ENCODE measurements at regions not wholly inside any gene's neighbourhood (a gene's known extent, or its start where the extent isn't known, plus 50 kb on each side); places are given as distances from the start of the nearest gene placed in this dataset.
"Not testable (repeated sequence)": the region's sequence is repeated elsewhere in the genome, so short reads cannot be mapped to it uniquely, and the experiment has no call there.

DNA sequence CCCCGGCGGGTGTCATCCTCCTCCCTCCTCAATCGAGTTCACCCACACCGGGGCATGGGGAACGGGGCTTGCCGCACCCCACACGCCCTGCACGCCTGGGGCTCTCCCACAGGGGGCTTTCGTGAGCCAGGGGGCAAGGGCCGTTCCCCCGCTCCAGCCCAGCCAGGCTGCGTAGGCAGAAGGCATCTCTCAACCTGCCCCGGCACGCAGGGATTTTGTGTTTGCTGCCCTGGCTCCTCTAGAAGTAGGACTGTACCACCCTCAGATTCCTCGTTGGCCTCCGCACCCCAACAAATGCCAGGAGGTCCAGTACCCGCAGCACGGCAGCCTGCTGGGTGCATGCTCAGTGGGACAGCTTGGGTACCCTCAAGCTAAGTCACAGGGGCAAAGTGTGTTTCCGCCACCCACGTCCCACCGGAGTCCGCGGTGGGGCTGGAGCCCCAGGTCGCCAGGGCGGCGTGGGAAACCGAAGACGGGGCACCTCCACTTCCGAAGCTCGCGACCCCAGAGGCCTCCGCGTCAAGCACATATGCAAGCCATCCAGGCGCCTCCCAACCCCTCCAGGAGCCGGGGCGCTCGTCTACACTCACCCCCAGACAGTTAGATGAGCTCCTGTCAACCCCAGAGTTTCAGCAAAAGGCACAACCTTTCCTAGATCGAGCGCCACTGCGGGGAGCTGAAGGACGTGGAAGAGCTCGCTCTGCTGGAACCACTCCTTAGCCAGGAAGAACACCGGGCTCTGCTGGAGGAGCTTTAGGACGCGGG, 1495.7 kb upstream of the DEFB115 start:
- H3K79me2 ChIP-seq (ENCODE audit: control insufficient read depth, insufficient read depth, low read length); H3K9ac ChIP-seq (replicated peaks; ENCODE audit: extremely low read depth, insufficient read depth, low read length); dilution Hi-C loops (cut with MboI; ENCODE audit: extremely low pct_ligation_motif_present, low sequenced_read_pairs); H3K27ac ChIP-seq (ENCODE audit: insufficient read depth, low read depth, low read length); BruUV-seq (replicated peaks); H3K4me2 ChIP-seq (ENCODE audit: insufficient read depth, low read length); FAIRE-seq; H3K9me1 ChIP-seq (replicated peaks; ENCODE audit: control insufficient read depth, extremely low read depth, insufficient read depth, low read length); H2AFZ ChIP-seq (ENCODE audit: low read depth, low read length); H3K4me3 ChIP-seq (replicated peaks in 1 of 3; ENCODE audit: insufficient read depth in 1 of 3, low read depth in 1 of 3, low read length in 3 of 3); H3K27me3 ChIP-seq (ENCODE audit: control insufficient read depth in 2 of 2, insufficient read depth in 2 of 2, low read length in 2 of 2); H3K4me1 ChIP-seq (ENCODE audit: control insufficient read depth, extremely low read depth, insufficient read depth, low read length); H3K36me3 ChIP-seq (ENCODE audit: control insufficient read depth in 2 of 2, extremely low read depth in 1 of 2, insufficient read depth in 2 of 2, low read length in 2 of 2); POLR2A ChIA-PET; H4K20me1 ChIP-seq (replicated peaks; ENCODE audit: control insufficient read depth, extremely low read depth, insufficient read depth, low read length); intact Hi-C loops (cut with micrococcal nuclease); DNase-seq (ENCODE audit: low read depth, low spot score); CTCF ChIA-PET; H3K9me3 ChIP-seq (replicated peaks; ENCODE audit: control insufficient read depth, insufficient read depth, low read length): not testable (repeated sequence)

DNA sequence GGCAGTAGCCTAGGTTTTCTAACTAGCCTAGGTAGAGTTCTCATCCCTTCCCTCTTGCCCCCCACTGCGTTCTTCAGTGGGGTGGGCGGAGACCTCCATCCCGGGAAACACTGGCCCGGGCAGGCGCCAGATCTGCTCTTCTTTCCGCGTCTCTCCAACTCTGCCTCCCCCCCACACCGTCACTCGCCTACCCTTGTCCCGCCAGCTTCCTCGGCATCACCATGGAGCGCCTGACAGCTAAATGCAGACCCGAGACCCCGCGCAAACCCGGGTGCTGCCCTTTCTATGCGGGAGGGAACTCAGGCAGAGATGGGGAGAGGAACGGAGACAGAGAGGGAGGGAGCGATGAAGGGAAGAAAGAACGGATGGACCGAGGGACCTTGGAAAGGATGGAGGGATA, 1494.8 kb upstream of the DEFB115 start:
- Histone ChIP-seq H2AFZ (ENCODE audit: low read depth, low read length) (no peak overlapping the region), H3K9ac (replicated peaks; ENCODE audit: extremely low read depth, insufficient read depth, low read length) (no peak overlapping the region), H3K27me3 (ENCODE audit: control insufficient read depth in 2 of 2, insufficient read depth in 2 of 2, low read length in 2 of 2) (no peaks in the 10 kb centered on the region), H3K9me3 (replicated peaks; ENCODE audit: control insufficient read depth, insufficient read depth, low read length) (peaks cover 2% of the 10 kb centered on the region), H3K9me1 (replicated peaks; ENCODE audit: control insufficient read depth, extremely low read depth, insufficient read depth, low read length) (no peaks in the 10 kb centered on the region), H3K27ac (ENCODE audit: insufficient read depth, low read depth, low read length) (no peak overlapping the region), H3K79me2 (ENCODE audit: control insufficient read depth, insufficient read depth, low read length) (no peaks in the 10 kb centered on the region), H4K20me1 (replicated peaks; ENCODE audit: control insufficient read depth, extremely low read depth, insufficient read depth, low read length) (no peaks in the 10 kb centered on the region), H3K4me3 (replicated peaks in 1 of 3; ENCODE audit: insufficient read depth in 1 of 3, low read depth in 1 of 3, low read length in 3 of 3) (no peak overlapping the region), H3K36me3 (ENCODE audit: control insufficient read depth in 2 of 2, extremely low read depth in 1 of 2, insufficient read depth in 2 of 2, low read length in 2 of 2) (no peaks in the 10 kb centered on the region), H3K4me1 (ENCODE audit: control insufficient read depth, extremely low read depth, insufficient read depth, low read length) (no peaks in the 10 kb centered on the region), H3K4me2 (ENCODE audit: insufficient read depth, low read length) (no peak overlapping the region)
- ChIA-PET CTCF (no interaction called here), POLR2A (no interaction called here)
- DNase-seq (ENCODE audit: low read depth, low spot score) (no peak), FAIRE-seq (no peak)
- dilution Hi-C loops (cut with MboI; ENCODE audit: extremely low pct_ligation_motif_present, low sequenced_read_pairs): no loop called here
- TF ChIP-seq, protein P1, sequence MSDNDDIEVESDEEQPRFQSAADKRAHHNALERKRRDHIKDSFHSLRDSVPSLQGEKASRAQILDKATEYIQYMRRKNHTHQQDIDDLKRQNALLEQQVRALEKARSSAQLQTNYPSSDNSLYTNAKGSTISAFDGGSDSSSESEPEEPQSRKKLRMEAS (IDR thresholded peaks at IDR 0.05; ENCODE audit: insufficient read depth, insufficient read length): no peak
- TF ChIP-seq GATA2 (IDR thresholded peaks at IDR 0.05; ENCODE audit: insufficient read depth, insufficient read length, low read depth, low read length) (no peak), EZH2 (IDR thresholded peaks at IDR 0.05; ENCODE audit: borderline replicate concordance, low read depth, low read length, severe bottlenecking) (no peak), MYC (IDR thresholded peaks at IDR 0.05; ENCODE audit: low read depth, low read length) (no peak), POLR2AphosphoS5 (IDR thresholded peaks at IDR 0.05; ENCODE audit: insufficient read depth, low read depth, low read length) (no peak), FOS (IDR thresholded peaks at IDR 0.05; ENCODE audit: borderline replicate concordance, insufficient read depth, low read length) (no peak), POLR2A (IDR thresholded peaks at IDR 0.05; ENCODE audit: low read depth, low read length) (no peak), JUN (IDR thresholded peaks at IDR 0.05; ENCODE audit: borderline replicate concordance, insufficient read depth, insufficient read length, low read depth) (no peak)
- TF ChIP-seq, protein P2, sequence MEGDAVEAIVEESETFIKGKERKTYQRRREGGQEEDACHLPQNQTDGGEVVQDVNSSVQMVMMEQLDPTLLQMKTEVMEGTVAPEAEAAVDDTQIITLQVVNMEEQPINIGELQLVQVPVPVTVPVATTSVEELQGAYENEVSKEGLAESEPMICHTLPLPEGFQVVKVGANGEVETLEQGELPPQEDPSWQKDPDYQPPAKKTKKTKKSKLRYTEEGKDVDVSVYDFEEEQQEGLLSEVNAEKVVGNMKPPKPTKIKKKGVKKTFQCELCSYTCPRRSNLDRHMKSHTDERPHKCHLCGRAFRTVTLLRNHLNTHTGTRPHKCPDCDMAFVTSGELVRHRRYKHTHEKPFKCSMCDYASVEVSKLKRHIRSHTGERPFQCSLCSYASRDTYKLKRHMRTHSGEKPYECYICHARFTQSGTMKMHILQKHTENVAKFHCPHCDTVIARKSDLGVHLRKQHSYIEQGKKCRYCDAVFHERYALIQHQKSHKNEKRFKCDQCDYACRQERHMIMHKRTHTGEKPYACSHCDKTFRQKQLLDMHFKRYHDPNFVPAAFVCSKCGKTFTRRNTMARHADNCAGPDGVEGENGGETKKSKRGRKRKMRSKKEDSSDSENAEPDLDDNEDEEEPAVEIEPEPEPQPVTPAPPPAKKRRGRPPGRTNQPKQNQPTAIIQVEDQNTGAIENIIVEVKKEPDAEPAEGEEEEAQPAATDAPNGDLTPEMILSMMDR (IDR thresholded peaks at IDR 0.05; ENCODE audit: extremely low read depth in 1 of 2, insufficient read depth in 1 of 2, low read depth in 1 of 2, low read length in 2 of 2): no peak
- no TSS peak for BruUV-seq (replicated peaks)
- intact Hi-C loops (cut with micrococcal nuclease): no loop called here
